ENCODE measurements at regions not wholly inside any gene's neighbourhood (a gene's known extent, or its start where the extent isn't known, plus 50 kb on each side); places are given as distances from the start of the nearest gene placed in this dataset.

DNA sequence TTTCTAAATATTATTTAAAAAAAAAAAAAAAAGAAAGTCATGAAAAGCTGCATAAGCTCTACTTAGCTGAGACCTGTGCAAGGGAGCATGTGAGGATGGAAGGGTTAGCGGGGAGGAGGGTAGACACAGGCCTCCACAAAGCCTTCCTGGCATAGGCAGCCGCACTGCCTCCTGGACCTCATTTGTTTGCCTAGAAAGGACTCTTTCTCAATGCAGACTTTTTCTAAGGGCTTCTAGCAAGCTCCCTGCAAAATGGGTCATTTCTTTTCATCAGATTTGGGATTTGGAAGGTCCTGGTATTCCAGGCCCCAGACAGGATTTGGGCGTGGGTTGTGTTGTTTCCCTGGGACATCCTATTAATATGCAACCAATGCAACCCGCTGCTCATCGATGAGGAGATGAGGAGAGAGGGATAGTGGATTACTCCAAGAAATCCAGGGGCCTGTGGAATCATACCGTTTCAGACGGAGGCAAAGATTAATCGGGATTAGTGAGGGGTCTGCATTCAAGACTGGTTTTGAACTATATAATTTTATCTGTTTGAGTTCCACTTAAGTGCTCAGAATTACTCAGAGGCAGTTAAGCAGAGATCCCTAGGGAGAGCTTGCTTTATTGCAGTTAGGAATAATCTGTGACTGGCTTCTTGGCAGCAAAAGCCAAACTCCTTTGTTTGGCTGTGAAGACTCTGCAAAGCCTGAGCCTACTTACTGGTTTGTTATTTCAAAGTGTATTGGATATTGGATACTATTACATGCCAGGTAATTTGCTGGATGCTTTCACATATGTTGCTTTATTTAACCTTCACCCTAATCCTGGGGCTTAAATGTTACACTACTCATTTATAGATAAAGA is 106.9 kb upstream of the NAV2 start:
- WGBS, 4 donors, result 61 to 74% (median 67%) methylated on average over 8 of the region's 8 CpGs
- Histone ChIP-seq H3K36me3 (no peaks in the 10 kb centered on the region), H3K4me3 (no peak overlapping the region), H3K4me1 (peaks cover 0 to 28% (median 16%) of the 10 kb centered on the region in 12 donors), H3K27me3 (no peaks in the 10 kb centered on the region), H3K27ac (peak overlapping the region in 1 of 12 donors; percentile 39), H3K9me3 (no peaks in the 10 kb centered on the region)
- ATAC-seq (peak in 3 of 4 donors; percentile 65 to 85 (median 73)), DNase-seq (peak in 1 of 5 donors; percentile 25)
- intact Hi-C loops (cut with DNase I), result loop anchor here in 1 of 10 donors (10.0 kb wide), 1 partner anchor 59 kb away; no protein-coding TSS in a partner anchor
- TF ChIP-seq, protein P1, sequence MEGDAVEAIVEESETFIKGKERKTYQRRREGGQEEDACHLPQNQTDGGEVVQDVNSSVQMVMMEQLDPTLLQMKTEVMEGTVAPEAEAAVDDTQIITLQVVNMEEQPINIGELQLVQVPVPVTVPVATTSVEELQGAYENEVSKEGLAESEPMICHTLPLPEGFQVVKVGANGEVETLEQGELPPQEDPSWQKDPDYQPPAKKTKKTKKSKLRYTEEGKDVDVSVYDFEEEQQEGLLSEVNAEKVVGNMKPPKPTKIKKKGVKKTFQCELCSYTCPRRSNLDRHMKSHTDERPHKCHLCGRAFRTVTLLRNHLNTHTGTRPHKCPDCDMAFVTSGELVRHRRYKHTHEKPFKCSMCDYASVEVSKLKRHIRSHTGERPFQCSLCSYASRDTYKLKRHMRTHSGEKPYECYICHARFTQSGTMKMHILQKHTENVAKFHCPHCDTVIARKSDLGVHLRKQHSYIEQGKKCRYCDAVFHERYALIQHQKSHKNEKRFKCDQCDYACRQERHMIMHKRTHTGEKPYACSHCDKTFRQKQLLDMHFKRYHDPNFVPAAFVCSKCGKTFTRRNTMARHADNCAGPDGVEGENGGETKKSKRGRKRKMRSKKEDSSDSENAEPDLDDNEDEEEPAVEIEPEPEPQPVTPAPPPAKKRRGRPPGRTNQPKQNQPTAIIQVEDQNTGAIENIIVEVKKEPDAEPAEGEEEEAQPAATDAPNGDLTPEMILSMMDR (IDR thresholded peaks at IDR 0.05), result no peak
- no peak for TF ChIP-seq POLR2A (IDR thresholded peaks at IDR 0.05)

DNA sequence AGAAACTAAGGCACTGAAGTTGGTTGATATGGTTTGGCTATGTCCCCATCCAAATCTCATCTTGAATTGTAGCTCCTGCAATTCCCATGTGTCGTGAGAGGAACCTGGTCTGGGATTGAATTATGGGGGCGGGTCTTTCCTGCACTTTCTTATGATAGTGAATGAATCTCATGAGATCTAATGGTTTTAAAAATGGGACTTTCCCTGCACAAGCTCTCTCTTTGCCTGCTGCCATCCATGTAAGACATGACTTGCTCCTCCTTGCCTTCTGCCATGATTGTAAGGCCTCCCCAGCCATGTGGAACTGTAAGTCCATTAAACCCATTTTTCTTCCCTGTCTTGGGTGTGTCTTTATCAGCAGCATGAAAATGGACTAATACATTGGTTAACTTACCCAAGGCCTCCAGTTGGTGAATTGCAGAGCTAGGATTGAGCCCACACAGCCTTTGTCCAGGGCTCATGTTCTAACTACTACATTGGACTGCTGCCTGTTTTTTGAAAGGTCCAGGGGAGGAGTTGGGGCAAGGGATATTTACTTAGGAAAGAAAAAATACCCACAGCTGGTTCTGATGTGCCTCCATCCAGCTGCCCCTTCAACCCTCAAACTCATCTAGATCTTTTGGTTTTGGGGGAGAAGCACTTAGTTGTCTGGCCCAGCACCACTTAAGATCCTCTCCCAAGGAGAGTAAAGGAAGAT is 107.8 kb upstream of the NAV2 start:
- no peaks in the 10 kb centered on the region for H3K27me3 ChIP-seq
- intact Hi-C loops (cut with DNase I), result loop anchor here in 1 of 10 donors (10.0 kb wide), 1 partner anchor 60 kb away; no protein-coding TSS in a partner anchor
- H3K36me3 ChIP-seq, result no peaks in the 10 kb centered on the region
- H3K9me3 ChIP-seq, result no peaks in the 10 kb centered on the region
- H3K27ac ChIP-seq, result peak overlapping the region in 1 of 12 donors; percentile 39
- DNase-seq (no peak), ATAC-seq (no peak)
- no peak for TF ChIP-seq POLR2A (IDR thresholded peaks at IDR 0.05)
- TF ChIP-seq, protein P1 (IDR thresholded peaks at IDR 0.05), result no peak
- 98 to 100% (median 99%) methylated on average over 2 of the region's 2 CpGs for WGBS, 4 donors
- no peak overlapping the region for H3K4me3 ChIP-seq
- peaks cover 0 to 28% (median 16%) of the 10 kb centered on the region in 12 donors for H3K4me1 ChIP-seq

DNA sequence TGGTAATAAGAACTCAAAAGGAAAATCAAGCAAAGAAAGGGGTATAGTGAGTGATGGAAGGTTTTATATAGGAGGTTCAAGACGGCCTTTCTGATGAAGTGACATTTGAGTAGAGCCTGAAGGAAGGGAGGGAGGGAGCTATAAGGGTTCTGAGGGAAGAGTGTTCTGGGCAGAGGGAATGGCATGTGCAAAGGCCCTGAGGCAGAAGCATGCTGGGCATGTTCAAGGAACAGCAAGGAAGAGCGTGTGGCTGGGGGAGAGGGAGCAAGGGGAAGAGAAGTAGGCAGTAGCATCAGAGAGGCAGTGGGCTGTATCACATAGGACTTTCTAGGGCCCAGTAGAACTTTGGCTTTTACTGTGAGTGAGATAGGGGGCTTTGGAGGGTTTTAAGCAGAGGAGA is 108.9 kb upstream of the NAV2 start:
- intact Hi-C loops (cut with DNase I), result loop anchor here in 1 of 10 donors (10.0 kb wide), 1 partner anchor 61 kb away; no protein-coding TSS in a partner anchor

More for the DNA sequence above, 108.9 kb upstream of the NAV2 start:
- Histone ChIP-seq H3K27me3 (no peaks in the 10 kb centered on the region), H3K27ac (no peak overlapping the region), H3K4me1 (peaks cover 0 to 24% (median 16%) of the 10 kb centered on the region in 12 donors), H3K9me3 (no peaks in the 10 kb centered on the region), H3K36me3 (no peaks in the 10 kb centered on the region), H3K4me3 (no peak overlapping the region)
- WGBS, 4 donors, result 97 to 99% (median 98%) methylated on average over 2 of the region's 2 CpGs
- no peak for DNase-seq
- TF ChIP-seq, protein P1 (IDR thresholded peaks at IDR 0.05), result no peak
- no peak for TF ChIP-seq POLR2A (IDR thresholded peaks at IDR 0.05)
- no peak for ATAC-seq
